ENCODE measurements at regions not wholly inside any gene's neighbourhood (a gene's known extent, or its start where the extent isn't known, plus 50 kb on each side); places are given as distances from the start of the nearest gene placed in this dataset.

DNA sequence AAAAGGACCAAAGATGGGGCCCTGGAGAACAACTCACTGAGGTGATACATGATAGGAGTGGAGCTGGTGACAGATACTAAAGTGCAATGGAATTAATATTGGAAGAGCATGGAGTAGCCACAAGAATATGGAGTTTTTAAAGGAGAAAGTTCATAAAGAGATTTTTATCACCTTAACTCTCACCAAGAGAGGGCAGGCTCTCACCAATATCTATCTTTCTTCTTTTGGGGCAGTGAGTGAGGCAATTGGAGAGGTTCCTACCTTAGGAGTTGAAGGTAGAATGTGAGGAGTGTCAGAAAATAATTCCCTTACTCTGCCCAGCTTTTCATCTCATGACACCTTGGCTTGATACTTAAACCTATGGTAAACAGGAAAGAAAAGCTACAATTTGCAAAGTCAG lies 233.7 kb upstream of the CWC22 start:
- no peak for TF ChIP-seq RAD21 (conservative IDR thresholded peaks at IDR 0.05)
- TF ChIP-seq TAF1 (IDR thresholded peaks at IDR 0.05; ENCODE audit: low read depth): no peak
- TF ChIP-seq EZH2 (IDR thresholded peaks at IDR 0.05; ENCODE audit: borderline replicate concordance, insufficient read depth, low read length, poor library complexity, severe bottlenecking): no peak
- no peak for TF ChIP-seq EP300 (conservative IDR thresholded peaks at IDR 0.05; ENCODE audit: poor library complexity, severe bottlenecking)
- no peak for TF ChIP-seq CTCF (IDR thresholded peaks at IDR 0.05; ENCODE audit: poor library complexity, severe bottlenecking)
- no peak for TF ChIP-seq MXI1 (conservative IDR thresholded peaks at IDR 0.05; ENCODE audit: poor library complexity, severe bottlenecking)
- TF ChIP-seq POLR2AphosphoS5 (IDR thresholded peaks at IDR 0.05): no peak

Measured in neural cell (in vitro differentiated cells).